RWPE2 (cell line): ENCODE measurements at regions not wholly inside any gene's neighbourhood (a gene's known extent, or its start where the extent isn't known, plus 50 kb on each side); places are given as distances from the start of the nearest gene placed in this dataset.
"Not testable (repeated sequence)": the region's sequence is repeated elsewhere in the genome, so short reads cannot be mapped to it uniquely, and the experiment has no call there.

Experiments
- ATAC-seq: fragments of 200-7000 bp; cut with Tn5 transposase; 3 replicates; pipeline ENCODE4 v1.9.1; 2021; ENCODE audit warnings: low read depth
- DNase-seq: peaks from one replicate; pipeline ENCODE4 v3.0.0-alpha.2; 2020; ENCODE audit warnings: low spot score
- H3K27ac ChIP-seq: fragments of 450-650 bp; 2 replicates; pipeline ENCODE4 v1.5.1; 2017; ENCODE audit warnings: mild to moderate bottlenecking; ENCODE audit not compliant: poor library complexity, severe bottlenecking
- H3K27me3 ChIP-seq: fragments of 250-450 bp; sonication (Bioruptor Pico); 2 replicates; pipeline ENCODE4 v1.5.1; 2021; ENCODE audit warnings: mild to moderate bottlenecking, moderate library complexity; ENCODE audit not compliant: insufficient read depth, poor library complexity, severe bottlenecking
- H3K36me3 ChIP-seq: fragments of 250-450 bp; sonication (Bioruptor Pico); 2 replicates; pipeline ENCODE4 v1.5.1; 2020; ENCODE audit warnings: low read depth, mild to moderate bottlenecking, moderate library complexity
- H3K4me1 ChIP-seq: fragments of 250-450 bp; sonication (Bioruptor Pico); 2 replicates; pipeline ENCODE4 v1.5.1; 2021; ENCODE audit warnings: mild to moderate bottlenecking, moderate library complexity; ENCODE audit not compliant: insufficient read depth, poor library complexity, severe bottlenecking
- H3K4me3 ChIP-seq: fragments of 250-450 bp; sonication (Bioruptor Pico); 2 replicates; pipeline ENCODE4 v1.5.1; 2021; ENCODE audit warnings: mild to moderate bottlenecking, moderate library complexity; ENCODE audit not compliant: severe bottlenecking
- H3K9me3 ChIP-seq: fragments of 250-450 bp; sonication (Bioruptor Pico); 2 replicates; pipeline ENCODE4 v1.5.1; 2021; ENCODE audit warnings: mild to moderate bottlenecking, moderate library complexity; ENCODE audit not compliant: severe bottlenecking
- CTCF ChIP-seq: fragments of 450-650 bp; IDR thresholded peaks from one replicate; pipeline ENCODE4 v1.5.1; 2017; ENCODE audit warnings: mild to moderate bottlenecking, moderate library complexity; ENCODE audit not compliant: poor library complexity, severe bottlenecking

GRCh38 chr12:86950444-86950843 lies 694.3 kb upstream of the MGAT4C start:
- H3K9me3 ChIP-seq: no peaks in the 10 kb centered on the region
- no peaks in the 10 kb centered on the region for H3K27me3 ChIP-seq
- no peak for TF ChIP-seq CTCF
- ATAC-seq (no peak), DNase-seq (no peak)
- H3K27ac ChIP-seq: no peak overlapping the region
- H3K36me3 ChIP-seq: no peaks in the 10 kb centered on the region
- no peaks in the 10 kb centered on the region for H3K4me1 ChIP-seq
- H3K4me3 ChIP-seq: no peak overlapping the region

- Histone ChIP-seq H3K4me1 (no peaks in the 10 kb centered on the region), H3K36me3 (no peaks in the 10 kb centered on the region)
- ATAC-seq: no peak
These were observed 693.9 kb upstream of the MGAT4C start for GRCh38 chr12:86950043-86950442.

GRCh38 chr12:86948851-86949250 lies 692.7 kb upstream of the MGAT4C start:
- Histone ChIP-seq H3K4me1 (no peaks in the 10 kb centered on the region), H3K36me3 (no peaks in the 10 kb centered on the region), H3K27ac (no peak overlapping the region), H3K4me3 (no peak overlapping the region), H3K27me3 (no peaks in the 10 kb centered on the region), H3K9me3 (no peaks in the 10 kb centered on the region)
- no peak for ATAC-seq
- TF ChIP-seq CTCF: no peak
- DNase-seq: no peak

More at GRCh38 chr12:86950043-86950442, 693.9 kb upstream of the MGAT4C start:
- H3K4me3 ChIP-seq: no peak overlapping the region
- H3K27ac ChIP-seq: no peak overlapping the region
- no peaks in the 10 kb centered on the region for H3K27me3 ChIP-seq
- H3K9me3 ChIP-seq: no peaks in the 10 kb centered on the region
- TF ChIP-seq CTCF: no peak
- no peak for DNase-seq

GRCh38 chr12:86945685-86946196 lies 689.5 kb upstream of the MGAT4C start:
- ATAC-seq: no peak
- TF ChIP-seq CTCF: no peak
- no peak for DNase-seq

GRCh38 chr12:86944197-86944819 lies 688.1 kb upstream of the MGAT4C start:
- not testable (repeated sequence) for ATAC-seq, H3K9me3 ChIP-seq, H3K4me3 ChIP-seq, H3K36me3 ChIP-seq, DNase-seq, H3K4me1 ChIP-seq, H3K27me3 ChIP-seq, H3K27ac ChIP-seq

More at GRCh38 chr12:86945685-86946196, 689.5 kb upstream of the MGAT4C start:
- H3K36me3 ChIP-seq: no peaks in the 10 kb centered on the region
- no peak overlapping the region for H3K4me3 ChIP-seq
- H3K27ac ChIP-seq: no peak overlapping the region
- H3K9me3 ChIP-seq: no peaks in the 10 kb centered on the region
- H3K27me3 ChIP-seq: no peaks in the 10 kb centered on the region
- H3K4me1 ChIP-seq: no peaks in the 10 kb centered on the region
